Vagina (tissue), 2 donors: ENCODE measurements at regions not wholly inside any gene's neighbourhood (a gene's known extent, or its start where the extent isn't known, plus 50 kb on each side); places are given as distances from the start of the nearest gene placed in this dataset.

ENCODE experiments used
- POLR2A ChIP-seq, 2 donors: fragments of 450-650 bp; IDR thresholded peaks; one replicate each; pipeline ENCODE4 v1.6.1; 2017; ENCODE audit warnings: antibody characterized with exemption in 2 of 2, mild to moderate bottlenecking in 2 of 2, moderate library complexity in 2 of 2
- TF ChIP-seq, protein P1 (sequence below), 3 experiments: fragments of 450-650 bp in 2 of 3; fragments of 200-600 bp in 1 of 3; sonication (generic) in 1 of 3; IDR thresholded peaks; one replicate each; pipeline ENCODE4 v1.5.1; 2017 to 2019; ENCODE audit warnings: antibody characterized with exemption in 3 of 3, mild to moderate bottlenecking in 2 of 3, moderate library complexity in 2 of 3

DNA sequence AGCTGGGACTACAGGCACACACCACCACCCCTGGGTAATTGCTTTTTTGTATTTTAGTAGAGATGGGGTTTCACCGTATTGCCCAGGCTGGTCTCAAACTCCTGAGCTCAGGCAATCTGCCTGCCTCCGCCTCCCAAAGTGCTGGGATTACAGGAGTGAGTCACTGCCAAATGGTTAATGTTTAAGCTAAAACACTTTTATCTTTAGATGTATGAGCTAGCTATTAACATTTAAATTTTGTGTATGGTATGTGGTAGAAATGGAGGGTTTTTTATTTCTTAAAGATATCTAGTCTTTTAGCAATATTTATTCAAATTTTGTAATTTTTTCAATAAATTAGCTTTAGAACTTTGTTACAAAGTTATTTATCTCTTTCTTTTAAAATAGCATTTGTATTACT, 1659.8 kb upstream of the ADGRL3 start:
- TF ChIP-seq POLR2A (IDR thresholded peaks at IDR 0.05) = no peak
- TF ChIP-seq, protein P1, sequence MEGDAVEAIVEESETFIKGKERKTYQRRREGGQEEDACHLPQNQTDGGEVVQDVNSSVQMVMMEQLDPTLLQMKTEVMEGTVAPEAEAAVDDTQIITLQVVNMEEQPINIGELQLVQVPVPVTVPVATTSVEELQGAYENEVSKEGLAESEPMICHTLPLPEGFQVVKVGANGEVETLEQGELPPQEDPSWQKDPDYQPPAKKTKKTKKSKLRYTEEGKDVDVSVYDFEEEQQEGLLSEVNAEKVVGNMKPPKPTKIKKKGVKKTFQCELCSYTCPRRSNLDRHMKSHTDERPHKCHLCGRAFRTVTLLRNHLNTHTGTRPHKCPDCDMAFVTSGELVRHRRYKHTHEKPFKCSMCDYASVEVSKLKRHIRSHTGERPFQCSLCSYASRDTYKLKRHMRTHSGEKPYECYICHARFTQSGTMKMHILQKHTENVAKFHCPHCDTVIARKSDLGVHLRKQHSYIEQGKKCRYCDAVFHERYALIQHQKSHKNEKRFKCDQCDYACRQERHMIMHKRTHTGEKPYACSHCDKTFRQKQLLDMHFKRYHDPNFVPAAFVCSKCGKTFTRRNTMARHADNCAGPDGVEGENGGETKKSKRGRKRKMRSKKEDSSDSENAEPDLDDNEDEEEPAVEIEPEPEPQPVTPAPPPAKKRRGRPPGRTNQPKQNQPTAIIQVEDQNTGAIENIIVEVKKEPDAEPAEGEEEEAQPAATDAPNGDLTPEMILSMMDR (IDR thresholded peaks at IDR 0.05) = no peak
